Effector memory CD4-positive, alpha-beta T cell (primary cell): ENCODE measurements at regions not wholly inside any gene's neighbourhood (a gene's known extent, or its start where the extent isn't known, plus 50 kb on each side); places are given as distances from the start of the nearest gene placed in this dataset.

Experiments
- DNase-seq, 3 donors: peaks; one replicate each; pipeline ENCODE4 v3.0.0-alpha.2; 2020
- H3K27ac ChIP-seq: 2 replicates; pipeline ENCODE4 v1.7.0; 2013; ENCODE audit warnings: mild to moderate bottlenecking, low read length, moderate library complexity; ENCODE audit not compliant: insufficient read depth, poor library complexity, severe bottlenecking
- H3K27me3 ChIP-seq: replicated peaks from 2 replicates; pipeline ENCODE4 v1.7.0; 2013; ENCODE audit warnings: mild to moderate bottlenecking, low read length; ENCODE audit not compliant: insufficient read depth, control insufficient read depth, poor library complexity, severe bottlenecking
- H3K36me3 ChIP-seq: 2 replicates; pipeline ENCODE4 v1.7.0; 2013; ENCODE audit warnings: mild to moderate bottlenecking, low read length, moderate library complexity; ENCODE audit not compliant: control insufficient read depth, insufficient read depth
- H3K4me1 ChIP-seq: 2 replicates; pipeline ENCODE4 v1.7.0; 2013; ENCODE audit warnings: low read length, mild to moderate bottlenecking; ENCODE audit not compliant: control insufficient read depth, insufficient read depth, poor library complexity, severe bottlenecking
- H3K4me3 ChIP-seq: 2 replicates; pipeline ENCODE4 v1.7.0; 2013; ENCODE audit warnings: low read length, low read depth, mild to moderate bottlenecking; ENCODE audit not compliant: insufficient read depth, poor library complexity, severe bottlenecking
- H3K9me3 ChIP-seq: 2 replicates; pipeline ENCODE4 v1.7.0; 2013; ENCODE audit warnings: mild to moderate bottlenecking, low read length, moderate library complexity; ENCODE audit not compliant: control insufficient read depth

- H3K27me3 ChIP-seq = no peaks in the 10 kb centered on the region
- no peak overlapping the region for H3K27ac ChIP-seq
- no peaks in the 10 kb centered on the region for H3K36me3 ChIP-seq
- H3K9me3 ChIP-seq = no peaks in the 10 kb centered on the region
- H3K4me3 ChIP-seq = no peak overlapping the region
- H3K4me1 ChIP-seq = no peaks in the 10 kb centered on the region
- no peak for DNase-seq
These were observed 172.8 kb upstream of the SATB1 start for GRCh38 chr3:18597919-18598318.

- no peaks in the 10 kb centered on the region for H3K36me3 ChIP-seq
- no peak overlapping the region for H3K4me3 ChIP-seq
- H3K4me1 ChIP-seq = no peaks in the 10 kb centered on the region
- DNase-seq = no peak
- H3K9me3 ChIP-seq = no peaks in the 10 kb centered on the region
- no peak overlapping the region for H3K27ac ChIP-seq
- H3K27me3 ChIP-seq = no peaks in the 10 kb centered on the region
These were observed 168.1 kb upstream of the SATB1 start for GRCh38 chr3:18593231-18593630.

GRCh38 chr3:18591120-18591519 lies 166.0 kb upstream of the SATB1 start:
- DNase-seq = no peak
- H3K9me3 ChIP-seq = no peaks in the 10 kb centered on the region
- no peaks in the 10 kb centered on the region for H3K36me3 ChIP-seq
- no peaks in the 10 kb centered on the region for H3K27me3 ChIP-seq
- H3K27ac ChIP-seq = no peak overlapping the region
- no peak overlapping the region for H3K4me3 ChIP-seq
- no peaks in the 10 kb centered on the region for H3K4me1 ChIP-seq

- no peaks in the 10 kb centered on the region for H3K36me3 ChIP-seq
- H3K4me1 ChIP-seq = no peaks in the 10 kb centered on the region
- H3K27me3 ChIP-seq = no peaks in the 10 kb centered on the region
- H3K4me3 ChIP-seq = no peak overlapping the region
- H3K27ac ChIP-seq = no peak overlapping the region
- no peak for DNase-seq
- H3K9me3 ChIP-seq = no peaks in the 10 kb centered on the region
These were observed 160.9 kb upstream of the SATB1 start for GRCh38 chr3:18586076-18586475.

GRCh38 chr3:18585004-18585968 lies 160.1 kb upstream of the SATB1 start:
- H3K36me3 ChIP-seq = no peaks in the 10 kb centered on the region
- H3K4me1 ChIP-seq = no peaks in the 10 kb centered on the region
- no peaks in the 10 kb centered on the region for H3K27me3 ChIP-seq
- no peak for DNase-seq
- H3K9me3 ChIP-seq = no peaks in the 10 kb centered on the region
- no peak overlapping the region for H3K27ac ChIP-seq
- H3K4me3 ChIP-seq = no peak overlapping the region

GRCh38 chr3:18580268-18580667 lies 155.1 kb upstream of the SATB1 start:
- Histone ChIP-seq H3K27ac (no peak overlapping the region), H3K36me3 (no peaks in the 10 kb centered on the region), H3K27me3 (no peaks in the 10 kb centered on the region), H3K4me3 (no peak overlapping the region), H3K4me1 (no peaks in the 10 kb centered on the region), H3K9me3 (no peaks in the 10 kb centered on the region)
- no peak for DNase-seq

- Histone ChIP-seq H3K4me3 (no peak overlapping the region), H3K27ac (no peak overlapping the region), H3K9me3 (no peaks in the 10 kb centered on the region), H3K27me3 (no peaks in the 10 kb centered on the region), H3K36me3 (no peaks in the 10 kb centered on the region), H3K4me1 (no peaks in the 10 kb centered on the region)
- DNase-seq = no peak
These were observed 154.5 kb upstream of the SATB1 start for GRCh38 chr3:18579661-18580060.

GRCh38 chr3:18575573-18575972 lies 150.4 kb upstream of the SATB1 start:
- Histone ChIP-seq H3K9me3 (no peaks in the 10 kb centered on the region), H3K4me1 (no peaks in the 10 kb centered on the region), H3K27ac (no peak overlapping the region), H3K27me3 (no peaks in the 10 kb centered on the region), H3K36me3 (no peaks in the 10 kb centered on the region), H3K4me3 (no peak overlapping the region)
- DNase-seq = no peak

GRCh38 chr3:18572809-18573208 lies 147.7 kb upstream of the SATB1 start:
- DNase-seq = no peak
- Histone ChIP-seq H3K27ac (no peak overlapping the region), H3K9me3 (no peaks in the 10 kb centered on the region), H3K4me1 (no peaks in the 10 kb centered on the region), H3K4me3 (no peak overlapping the region), H3K27me3 (no peaks in the 10 kb centered on the region), H3K36me3 (no peaks in the 10 kb centered on the region)

GRCh38 chr3:18567293-18567692 lies 142.2 kb upstream of the SATB1 start:
- no peaks in the 10 kb centered on the region for H3K9me3 ChIP-seq
- H3K36me3 ChIP-seq = no peaks in the 10 kb centered on the region
- no peak overlapping the region for H3K4me3 ChIP-seq
- no peaks in the 10 kb centered on the region for H3K27me3 ChIP-seq
- H3K27ac ChIP-seq = no peak overlapping the region
- DNase-seq = no peak
- peaks cover 6% of the 10 kb centered on the region for H3K4me1 ChIP-seq
